LNCAP (cell line): ENCODE measurements at regions not wholly inside any gene's neighbourhood (a gene's known extent, or its start where the extent isn't known, plus 50 kb on each side); places are given as distances from the start of the nearest gene placed in this dataset.

Experiments
- CTCF ChIP-seq: fragments of 450-650 bp; IDR thresholded peaks from 2 replicates; pipeline ENCODE4 v1.5.1; 2017; ENCODE audit warnings: mild to moderate bottlenecking

- TF ChIP-seq CTCF, result no peak
Observed at GRCh38 chr14:98689951-98690350, 582.0 kb downstream of the BCL11B start.

GRCh38 chr14:98692832-98693231 is 579.2 kb downstream of the BCL11B start:
- no peak for TF ChIP-seq CTCF

DNA sequence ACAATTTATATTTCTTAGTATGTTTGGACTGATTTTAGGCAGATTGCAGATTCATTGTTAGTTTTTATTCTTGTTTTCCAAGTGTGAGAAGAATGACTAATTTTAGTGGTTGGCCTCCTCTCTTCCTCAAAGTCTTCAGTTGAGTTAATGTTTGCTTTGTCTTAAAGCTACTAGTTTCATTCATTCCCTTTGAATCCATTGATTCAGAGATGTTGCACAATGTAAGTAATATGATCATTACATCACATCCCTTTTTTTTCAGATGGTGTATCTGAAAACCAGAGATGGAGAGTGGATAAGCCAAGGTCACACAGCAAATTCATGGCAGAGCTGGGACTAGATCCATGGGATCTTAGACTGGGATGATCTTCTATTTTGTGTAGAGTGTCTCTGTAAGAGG is 577.5 kb downstream of the BCL11B start:
- TF ChIP-seq CTCF, result no peak

GRCh38 chr14:98695809-98696208 is 576.2 kb downstream of the BCL11B start:
- no peak for TF ChIP-seq CTCF

- no peak for TF ChIP-seq CTCF
Observed at GRCh38 chr14:98698341-98698740, 573.7 kb downstream of the BCL11B start.

DNA sequence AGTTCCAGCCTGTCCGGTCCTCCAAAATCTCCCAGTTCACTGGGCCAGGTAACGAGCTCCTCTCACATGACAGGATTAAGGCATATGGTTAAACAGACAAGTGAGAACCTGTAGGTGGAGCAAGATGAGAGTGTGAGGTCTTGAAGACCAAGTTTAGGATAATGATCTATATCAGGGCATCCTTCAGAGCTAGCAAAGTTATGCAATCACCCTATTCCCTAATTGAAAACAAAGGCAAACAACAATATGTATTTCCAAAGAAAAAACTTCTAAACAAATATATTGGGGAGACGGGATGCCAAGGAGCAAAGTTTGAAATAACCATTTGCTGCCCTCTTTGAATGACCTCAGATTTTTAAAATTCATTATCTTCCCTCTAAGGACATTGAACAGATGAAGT is 571.2 kb downstream of the BCL11B start:
- no peak for TF ChIP-seq CTCF

- TF ChIP-seq CTCF, result no peak
Observed at GRCh38 chr14:98701377-98701776, 570.6 kb downstream of the BCL11B start.

- no peak for TF ChIP-seq CTCF
Observed at GRCh38 chr14:98704441-98704840, 567.6 kb downstream of the BCL11B start.
